GM18502 (cell line): ENCODE measurements at regions not wholly inside any gene's neighbourhood (a gene's known extent, or its start where the extent isn't known, plus 50 kb on each side); places are given as distances from the start of the nearest gene placed in this dataset.

Experiments
- ATAC-seq: cut with Tn5 transposase; IDR thresholded peaks from one replicate; pipeline ENCODE4 v1.9.1; 2021; ENCODE audit warnings: mild to moderate bottlenecking; ENCODE audit not compliant: unreplicated experiment, poor library complexity

GRCh38 chr11:130582176-130582575, 133.7 kb downstream of the ADAMTS15 start:
- no peak for ATAC-seq

DNA sequence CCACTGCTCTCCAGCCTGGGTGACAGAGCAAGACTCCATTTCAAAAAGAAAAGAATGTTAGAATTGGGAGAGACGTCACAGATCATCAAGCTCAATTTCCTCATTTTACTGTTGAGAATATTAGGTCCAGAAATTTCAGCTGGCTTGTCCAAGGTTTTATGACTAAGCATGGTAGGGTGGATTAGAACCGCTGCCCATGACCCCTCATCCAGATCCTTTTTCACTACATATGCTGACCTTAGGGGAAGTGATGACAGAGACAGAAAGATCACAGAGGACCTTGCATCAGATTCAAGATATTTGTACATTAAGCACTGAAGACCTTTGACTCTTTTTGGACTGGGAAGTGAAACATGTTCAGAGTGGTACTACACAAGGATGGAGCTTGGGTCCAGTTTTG, 134.5 kb downstream of the ADAMTS15 start:
- no peak for ATAC-seq

DNA sequence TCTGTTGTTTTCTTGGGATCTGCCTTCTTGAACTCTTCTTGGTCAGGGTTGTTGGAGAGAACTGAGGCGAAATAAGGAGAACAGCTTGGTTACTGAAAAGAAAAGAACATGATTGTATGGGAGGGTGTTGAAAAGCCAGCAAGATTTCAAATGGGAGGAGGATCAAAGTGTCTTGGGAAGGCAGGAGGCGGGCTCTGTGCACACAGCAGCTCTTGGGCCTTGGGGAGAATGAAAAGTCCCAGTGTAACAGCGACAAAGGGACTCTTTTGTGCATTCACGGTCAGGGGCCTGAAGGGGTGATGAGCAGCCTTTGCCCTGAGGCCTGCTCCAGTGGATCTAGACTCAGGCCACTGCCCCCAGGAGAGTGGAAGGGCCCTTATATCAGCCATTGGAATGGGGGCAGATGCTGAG, 135.4 kb downstream of the ADAMTS15 start:
- ATAC-seq: no peak

GRCh38 chr11:130585545-130585944, 137.1 kb downstream of the ADAMTS15 start:
- ATAC-seq: no peak

DNA sequence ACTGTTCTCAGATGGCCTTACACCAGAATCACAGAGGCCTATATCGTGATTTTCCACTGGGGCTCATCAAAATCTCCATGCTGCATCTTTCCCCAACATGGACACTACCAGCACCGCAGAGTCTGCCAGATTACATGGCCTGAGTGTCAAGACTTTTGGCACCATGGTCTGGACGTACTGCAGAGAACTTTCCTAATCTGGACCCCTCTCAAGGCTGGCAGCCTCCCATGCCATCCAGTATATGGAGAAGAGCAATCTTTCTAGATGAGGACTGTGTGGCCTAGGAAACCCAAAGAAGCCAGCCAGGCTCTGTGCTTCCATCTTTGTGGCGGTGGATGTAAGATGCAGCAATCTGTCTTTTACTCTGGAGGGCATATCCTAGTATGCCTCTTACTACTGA, 139.2 kb downstream of the ADAMTS15 start:
- no peak for ATAC-seq

DNA sequence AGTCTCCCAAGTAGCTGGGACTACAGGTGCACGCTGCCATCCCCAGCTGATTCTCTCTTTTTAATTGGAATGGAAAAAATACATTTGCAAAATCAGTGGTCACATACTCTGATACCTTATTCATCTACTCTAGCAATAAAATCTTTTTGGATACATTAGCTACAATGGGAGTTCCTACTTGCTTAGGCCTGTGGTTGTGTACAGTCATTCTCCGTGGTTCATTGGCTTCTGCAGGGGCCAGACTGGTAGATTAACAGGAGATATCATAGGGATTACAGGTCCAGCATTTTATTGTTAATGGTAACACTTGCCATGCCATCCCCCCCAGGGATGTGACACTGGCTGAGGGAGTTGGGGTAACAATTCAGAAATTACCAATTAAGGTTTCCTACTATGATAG, 140.0 kb downstream of the ADAMTS15 start:
- ATAC-seq: no peak

DNA sequence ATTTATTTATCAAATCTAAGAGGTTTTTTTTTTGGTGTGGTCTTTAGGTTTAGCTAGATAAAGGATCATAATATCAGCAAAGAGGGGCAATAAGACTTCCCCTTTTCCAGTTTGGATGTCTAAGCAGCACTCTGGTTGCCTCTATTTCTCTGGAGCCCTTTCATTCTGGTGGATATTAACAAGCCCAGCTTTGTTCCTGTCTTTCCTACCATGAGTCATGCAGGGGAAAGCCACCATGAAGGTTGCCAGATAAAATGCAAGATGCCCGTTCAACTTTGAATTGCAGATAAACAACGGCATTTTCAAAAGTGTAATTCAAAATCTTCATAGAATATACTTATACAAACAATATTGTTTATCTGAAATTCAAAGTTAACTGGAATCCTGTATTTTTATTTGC, 143.6 kb downstream of the ADAMTS15 start:
- no peak for ATAC-seq

GRCh38 chr11:130593064-130593463, 144.6 kb downstream of the ADAMTS15 start:
- no peak for ATAC-seq

DNA sequence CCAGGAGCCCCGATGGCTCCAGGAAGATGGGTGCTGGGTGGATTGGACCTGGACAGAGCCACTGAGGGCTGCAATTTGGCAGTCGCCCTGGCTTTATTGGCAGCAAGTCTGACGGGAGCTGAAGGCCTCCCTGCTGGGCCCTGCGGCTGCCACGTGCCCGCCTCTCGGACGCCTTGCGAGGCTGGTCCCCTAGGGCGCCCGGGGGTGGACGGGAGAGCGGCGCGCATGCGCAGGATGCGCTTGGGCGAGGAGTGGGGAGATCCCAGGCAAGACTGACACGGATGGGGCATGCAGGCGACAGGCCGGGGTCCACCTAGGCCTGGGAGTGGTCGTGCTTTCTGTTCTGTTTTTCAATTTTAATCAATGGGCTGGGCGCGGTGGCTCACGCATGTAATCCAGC, 150.0 kb downstream of the ADAMTS15 start:
- no peak for ATAC-seq

GRCh38 chr11:130599073-130599654, 150.7 kb downstream of the ADAMTS15 start:
- no peak for ATAC-seq

GRCh38 chr11:130600139-130600538, 151.7 kb downstream of the ADAMTS15 start:
- no peak for ATAC-seq

DNA sequence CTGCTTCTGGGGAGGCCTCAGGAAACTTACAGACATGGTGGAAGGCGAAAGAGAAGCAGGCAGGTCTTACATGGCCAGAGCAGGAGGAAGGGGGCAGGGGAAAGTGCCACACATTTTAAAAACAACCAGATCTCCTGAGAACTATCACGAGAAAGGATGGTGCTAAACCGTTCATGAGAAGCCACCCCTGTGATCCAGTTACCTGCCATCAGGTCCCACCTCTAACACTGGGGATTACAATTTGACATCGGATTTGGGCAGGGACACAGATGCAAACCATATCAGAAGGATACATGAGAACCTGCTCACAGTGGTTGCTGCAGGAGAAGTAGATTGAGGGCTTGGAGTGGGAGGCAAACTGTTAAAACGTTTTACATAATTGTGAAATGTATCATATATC, 152.2 kb downstream of the ADAMTS15 start:
- no peak for ATAC-seq

- no peak for ATAC-seq
Observed at GRCh38 chr11:130601141-130601540, 152.7 kb downstream of the ADAMTS15 start.

- ATAC-seq: no peak
Observed at GRCh38 chr11:130601764-130602460, 153.5 kb downstream of the ADAMTS15 start.

DNA sequence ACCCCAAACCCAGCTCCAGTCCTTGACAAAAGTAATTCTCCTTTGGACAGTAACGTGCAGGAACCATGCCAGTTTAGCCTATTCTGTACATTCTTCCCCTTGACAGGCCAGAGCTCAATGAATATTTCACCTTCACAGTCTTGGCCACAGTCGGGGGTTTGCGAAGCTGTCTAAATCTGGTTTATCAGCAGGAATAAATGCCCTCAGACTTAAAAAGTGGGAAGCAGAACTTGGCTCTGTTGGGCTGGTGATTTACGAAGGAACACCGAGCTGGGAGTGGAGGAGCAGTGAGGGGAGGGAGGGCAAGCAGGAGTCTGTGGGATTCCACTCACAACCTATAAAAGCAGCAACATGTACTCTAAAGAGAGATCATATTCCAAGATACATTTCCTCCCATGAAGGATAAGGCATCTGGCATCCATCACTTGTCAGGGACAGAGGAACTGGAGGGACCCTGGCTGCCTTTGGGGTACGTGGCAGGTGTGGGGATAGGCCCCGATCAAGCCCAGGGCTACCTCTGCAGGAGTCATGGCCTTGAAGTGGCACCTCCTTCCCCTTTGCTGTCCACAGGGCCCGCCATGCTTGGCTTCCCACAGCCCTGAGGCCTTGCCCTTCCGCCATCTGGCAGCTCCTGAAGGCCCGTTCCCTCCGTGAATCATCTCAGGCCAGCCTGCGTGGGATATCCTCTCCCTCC, 154.3 kb downstream of the ADAMTS15 start:
- no peak for ATAC-seq

- ATAC-seq: no peak
Observed at GRCh38 chr11:130603335-130603906, 155.0 kb downstream of the ADAMTS15 start.

GRCh38 chr11:130604606-130605005, 156.2 kb downstream of the ADAMTS15 start:
- ATAC-seq: no peak

DNA sequence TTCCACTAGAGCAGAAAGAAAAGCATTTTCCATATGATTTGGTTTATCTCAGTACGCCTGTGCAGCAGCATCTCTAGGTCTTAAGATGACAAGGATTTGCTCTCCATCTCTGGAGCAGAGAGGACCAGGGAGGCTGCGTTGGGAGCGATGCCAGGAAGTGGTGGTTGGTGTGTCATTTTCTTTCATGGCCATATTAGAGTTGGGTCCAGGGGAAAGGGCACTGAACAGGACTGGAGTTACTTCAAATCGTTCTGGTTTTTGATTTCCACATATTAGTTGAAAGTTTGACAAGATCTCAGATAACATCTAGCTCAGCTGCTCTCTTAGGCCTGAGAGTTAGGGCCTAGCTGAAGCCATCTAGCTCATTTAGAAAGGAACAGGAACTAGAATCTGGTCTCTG, 157.7 kb downstream of the ADAMTS15 start:
- no peak for ATAC-seq

DNA sequence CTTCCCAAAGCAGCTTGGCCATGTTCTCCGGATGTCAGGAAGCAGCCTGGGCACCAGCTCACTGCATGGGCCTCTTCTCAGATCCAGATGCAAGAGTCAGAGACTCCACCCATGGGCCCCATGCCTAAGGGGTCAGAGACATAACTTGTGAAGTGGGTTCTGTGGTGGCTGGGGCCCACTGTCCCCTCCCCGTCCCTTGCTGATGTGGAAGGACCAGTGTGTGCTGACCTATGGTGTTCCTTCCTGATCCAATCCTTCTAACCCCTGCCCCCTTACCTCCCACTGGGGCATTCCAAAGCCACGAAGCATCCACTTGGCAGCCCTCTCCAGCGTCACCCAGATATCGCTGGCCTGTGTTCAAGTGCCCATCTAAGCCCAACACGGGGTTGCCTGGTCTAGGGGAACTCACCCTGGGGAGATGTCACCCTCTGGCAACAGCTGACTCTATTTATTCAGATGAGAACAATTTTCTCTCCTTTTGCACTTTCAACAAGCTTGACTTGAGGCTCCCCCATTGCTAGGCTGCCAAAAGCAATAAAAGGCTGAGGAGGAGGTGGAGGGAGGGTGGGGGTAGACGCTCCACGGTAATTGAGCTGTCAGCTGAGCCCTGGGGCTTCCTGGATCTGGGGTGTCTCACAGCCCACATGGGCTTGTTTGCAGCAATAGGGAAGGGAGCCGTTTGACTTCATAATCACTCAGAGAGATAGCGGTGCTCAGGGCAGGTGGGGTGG, 158.5 kb downstream of the ADAMTS15 start:
- ATAC-seq: no peak

DNA sequence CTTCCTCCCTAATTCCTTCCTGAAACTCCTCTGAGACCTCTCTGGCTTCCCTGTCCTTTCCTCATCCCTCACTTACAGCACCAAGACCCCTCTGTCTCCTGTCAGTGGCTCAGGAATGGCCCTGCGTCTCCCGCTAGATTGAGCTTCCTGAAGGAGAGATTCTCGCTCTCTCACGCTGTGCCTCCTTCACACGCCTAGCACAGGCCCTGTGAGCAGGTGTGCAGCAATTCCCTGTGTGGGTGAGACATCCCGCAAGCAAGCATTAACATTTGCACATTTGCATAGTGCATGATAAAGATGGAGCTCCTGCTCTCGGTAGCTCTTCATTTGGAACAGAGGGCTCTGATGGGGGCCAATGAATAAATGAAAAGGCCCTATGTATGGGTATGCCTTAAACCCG, 159.8 kb downstream of the ADAMTS15 start:
- ATAC-seq: no peak
